HG02840 (cell line): ENCODE measurements at regions not wholly inside any gene's neighbourhood (a gene's known extent, or its start where the extent isn't known, plus 50 kb on each side); places are given as distances from the start of the nearest gene placed in this dataset.

Experiments used
- ATAC-seq: cut with Tn5 transposase; IDR thresholded peaks from one replicate; pipeline ENCODE4 v1.9.1; 2021; ENCODE audit warnings: mild to moderate bottlenecking, moderate library complexity, moderate number of reproducible peaks; ENCODE audit not compliant: unreplicated experiment, low FRiP score

GRCh38 chr14:84797326-84797725 lies 732.6 kb upstream of the FLRT2 start:
- ATAC-seq: no peak

GRCh38 chr14:84804468-84804867 lies 725.5 kb upstream of the FLRT2 start:
- ATAC-seq: no peak

- no peak for ATAC-seq
Observed at GRCh38 chr14:84804895-84805294, 725.0 kb upstream of the FLRT2 start.

GRCh38 chr14:84806181-84806580 lies 723.8 kb upstream of the FLRT2 start:
- no peak for ATAC-seq

- ATAC-seq: no peak
Observed at GRCh38 chr14:84806622-84807021, 723.3 kb upstream of the FLRT2 start.

GRCh38 chr14:84807673-84808072 lies 722.3 kb upstream of the FLRT2 start:
- no peak for ATAC-seq

- ATAC-seq: no peak
Observed at GRCh38 chr14:84809158-84809557, 720.8 kb upstream of the FLRT2 start.

GRCh38 chr14:84814391-84814790 lies 715.6 kb upstream of the FLRT2 start:
- ATAC-seq: no peak

GRCh38 chr14:84819528-84819927 lies 710.4 kb upstream of the FLRT2 start:
- ATAC-seq: no peak

GRCh38 chr14:84825481-84826251 lies 704.3 kb upstream of the FLRT2 start:
- no peak for ATAC-seq

GRCh38 chr14:84826294-84826693 lies 703.6 kb upstream of the FLRT2 start:
- no peak for ATAC-seq

GRCh38 chr14:84850595-84850994 lies 679.3 kb upstream of the FLRT2 start:
- no peak for ATAC-seq

- no peak for ATAC-seq
Observed at GRCh38 chr14:84856751-84857534, 673.0 kb upstream of the FLRT2 start.

- no peak for ATAC-seq
Observed at GRCh38 chr14:84857571-84857970, 672.4 kb upstream of the FLRT2 start.

- no peak for ATAC-seq
Observed at GRCh38 chr14:84859116-84859515, 670.8 kb upstream of the FLRT2 start.

GRCh38 chr14:84864548-84865271 lies 665.2 kb upstream of the FLRT2 start:
- ATAC-seq: no peak

GRCh38 chr14:84871734-84872133 lies 658.2 kb upstream of the FLRT2 start:
- ATAC-seq: no peak

- no peak for ATAC-seq
Observed at GRCh38 chr14:84874436-84874835, 655.5 kb upstream of the FLRT2 start.

GRCh38 chr14:84877061-84877460 lies 652.9 kb upstream of the FLRT2 start:
- ATAC-seq: no peak

GRCh38 chr14:84882830-84883229 lies 647.1 kb upstream of the FLRT2 start:
- ATAC-seq: no peak

- no peak for ATAC-seq
Observed at GRCh38 chr14:84885061-84885460, 644.9 kb upstream of the FLRT2 start.
